GM18867 (cell line): ENCODE measurements at regions not wholly inside any gene's neighbourhood (a gene's known extent, or its start where the extent isn't known, plus 50 kb on each side); places are given as distances from the start of the nearest gene placed in this dataset.
"Not testable (repeated sequence)": the region's sequence is repeated elsewhere in the genome, so short reads cannot be mapped to it uniquely, and the experiment has no call there.

Experiments used
- ATAC-seq: cut with Tn5 transposase; IDR thresholded peaks from one replicate; pipeline ENCODE4 v1.9.1; 2021; ENCODE audit warnings: mild to moderate bottlenecking, moderate library complexity; ENCODE audit not compliant: unreplicated experiment

DNA sequence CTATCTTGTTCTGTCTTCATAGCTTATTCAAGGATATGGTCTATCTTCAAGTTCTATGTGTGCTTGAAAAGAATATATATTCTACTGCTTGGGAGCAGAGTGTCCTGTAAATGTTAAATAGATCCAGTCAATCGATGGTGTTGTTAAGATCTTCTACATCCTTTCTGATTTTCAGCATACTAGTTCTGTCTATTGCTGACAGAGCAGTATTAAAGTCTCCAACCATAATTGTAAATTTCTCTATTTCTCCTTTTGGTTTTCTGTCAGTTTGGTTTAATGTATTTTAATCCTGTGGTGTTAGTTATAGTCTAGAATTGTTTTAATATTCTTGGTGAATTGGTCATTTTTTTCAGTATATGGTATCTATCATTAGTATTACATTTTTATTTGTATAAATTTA is 124.0 kb upstream of the COX7C start:
- ATAC-seq: no peak

DNA sequence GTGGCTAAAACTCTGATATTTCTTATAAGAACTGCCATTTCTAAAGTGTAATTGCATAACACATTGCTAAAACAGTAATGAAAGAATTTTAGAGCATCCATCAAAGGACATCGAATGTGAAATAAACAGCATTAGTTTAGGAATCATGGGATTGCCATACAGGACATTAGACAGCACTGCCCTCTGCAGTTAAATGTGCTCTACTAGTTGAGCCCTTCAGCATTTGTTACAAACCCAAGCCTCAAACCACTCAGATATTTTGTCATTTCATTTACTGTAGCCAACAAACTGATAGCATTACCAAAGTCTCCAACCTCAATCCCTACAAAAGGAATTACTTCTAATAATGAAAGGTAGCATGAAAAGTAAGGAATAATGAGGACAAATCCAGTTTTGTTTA is 116.8 kb upstream of the COX7C start:
- no peak for ATAC-seq

DNA sequence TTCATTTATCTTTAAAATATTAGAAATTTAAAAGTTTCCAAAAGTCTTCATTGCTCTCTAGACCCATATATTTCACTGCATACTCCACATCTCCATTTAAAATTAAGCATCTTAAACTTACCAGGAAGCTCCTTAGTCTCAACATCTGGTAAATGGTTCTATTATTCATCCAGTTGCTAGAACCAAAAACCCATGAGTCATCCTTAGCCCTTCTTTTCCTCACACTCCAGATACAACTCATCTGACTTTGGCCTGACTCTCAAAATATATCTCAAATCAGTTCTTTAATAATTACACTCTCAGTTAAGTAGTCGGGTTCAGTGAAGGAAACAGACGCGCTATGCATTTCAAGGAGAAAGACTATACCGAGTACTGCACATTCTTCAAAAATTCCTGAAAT is 110.2 kb upstream of the COX7C start:
- no peak for ATAC-seq

DNA sequence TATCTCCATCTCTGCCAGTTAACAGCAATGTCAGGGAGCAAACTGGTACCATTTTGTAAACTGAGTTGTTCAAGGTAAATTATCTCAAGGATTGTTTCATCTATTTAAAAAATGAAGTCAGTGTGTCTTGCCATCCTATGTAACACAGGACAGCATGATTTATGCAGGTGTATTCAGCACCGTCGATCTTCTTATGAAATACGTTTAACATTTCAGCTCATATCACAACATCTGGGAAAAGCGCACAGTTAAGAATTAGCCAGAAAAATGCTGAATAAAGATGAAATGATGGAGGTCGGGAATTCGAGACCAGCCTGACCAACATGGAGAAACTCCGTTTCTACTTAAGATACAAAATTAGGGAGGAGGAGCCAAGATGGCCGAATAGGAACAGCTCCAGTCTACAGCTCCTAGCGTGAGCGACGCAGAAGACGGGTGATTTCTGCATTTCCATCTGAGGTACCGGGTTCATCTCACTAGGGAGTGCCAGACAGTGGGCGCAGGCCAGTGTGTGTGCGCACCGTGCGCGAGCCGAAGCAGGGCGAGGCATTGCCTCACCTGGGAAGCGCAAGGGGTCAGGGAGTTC is 107.3 kb upstream of the COX7C start:
- ATAC-seq: not testable (repeated sequence)

DNA sequence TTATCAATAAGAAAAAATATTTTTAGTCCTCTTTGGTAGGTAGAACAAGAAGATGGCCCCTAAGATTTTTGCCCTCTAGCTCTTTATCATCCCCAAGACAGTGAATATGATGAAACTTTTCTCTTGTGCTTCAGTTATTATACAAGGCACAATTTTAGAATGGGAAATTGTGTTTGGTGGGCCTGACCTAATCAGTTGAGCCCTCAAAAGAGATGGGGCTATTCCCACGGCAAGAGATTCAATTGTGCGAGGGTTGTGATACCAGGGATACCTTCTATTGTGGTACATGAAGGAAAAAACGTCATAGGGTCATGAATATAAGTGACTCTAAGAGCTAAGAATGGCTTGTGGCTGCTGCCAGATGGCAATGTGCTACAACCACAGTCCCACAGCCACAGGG is 94.0 kb upstream of the COX7C start:
- no peak for ATAC-seq

DNA sequence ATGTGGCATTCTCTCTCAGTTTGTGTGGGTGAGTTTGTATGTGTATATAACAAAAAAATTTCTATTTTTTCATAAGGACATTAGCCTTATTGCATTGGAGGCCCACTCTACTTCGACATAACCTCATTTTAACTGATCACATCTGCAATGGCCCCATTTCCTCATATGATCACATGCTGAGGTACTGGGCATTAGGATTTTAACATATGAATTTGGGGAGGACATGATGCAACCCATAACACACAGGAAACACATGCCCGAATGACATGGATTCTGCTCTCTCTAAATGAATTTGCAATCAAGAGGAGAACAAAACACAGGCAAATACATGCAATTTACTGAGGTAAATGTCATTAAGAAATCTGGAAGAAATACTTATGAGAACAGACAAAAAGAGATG is 92.1 kb upstream of the COX7C start:
- no peak for ATAC-seq

DNA sequence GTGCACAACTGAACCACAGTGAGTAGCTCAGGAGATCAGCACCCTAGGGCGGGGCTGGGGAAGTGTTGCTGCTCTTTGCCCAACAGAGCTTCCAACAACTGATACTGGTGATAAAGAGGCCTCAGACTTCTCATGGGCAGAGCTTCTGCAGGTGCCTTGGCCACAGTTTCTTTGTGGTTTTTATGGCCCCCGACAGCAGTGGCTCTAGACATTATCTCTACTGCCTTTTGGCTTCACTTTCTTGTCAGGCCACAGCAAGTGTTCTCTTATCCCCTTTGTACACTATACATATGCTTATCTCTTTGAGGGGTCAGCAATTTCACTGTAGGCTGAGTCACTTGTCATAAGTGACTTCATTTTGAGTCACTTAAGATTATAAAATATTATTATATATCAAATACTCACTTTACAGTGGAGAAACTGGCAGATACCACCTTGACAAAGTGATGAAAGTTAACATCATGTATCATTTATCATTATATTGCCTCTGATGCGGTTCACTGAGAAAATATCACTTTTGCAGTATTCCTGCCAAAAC is 90.9 kb upstream of the COX7C start:
- ATAC-seq: peak; percentile 95

DNA sequence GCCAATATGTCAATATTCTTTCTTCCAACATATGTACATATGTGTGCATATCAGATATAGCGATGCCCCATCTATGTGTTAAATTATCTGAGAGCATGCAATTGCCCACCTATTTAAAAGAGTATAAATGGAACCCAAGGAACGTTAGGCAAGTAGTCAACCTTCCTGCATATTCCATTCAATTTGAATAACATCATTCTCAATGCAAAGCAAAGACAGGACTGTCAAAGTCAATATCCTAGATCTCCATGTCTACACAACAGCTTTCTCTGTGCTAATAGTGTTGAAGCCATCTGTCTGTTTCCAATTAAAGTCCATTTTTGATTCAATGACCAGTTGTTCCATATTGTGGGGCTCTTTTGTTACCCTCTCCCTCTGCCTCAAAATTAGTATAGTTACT is 85.3 kb upstream of the COX7C start:
- ATAC-seq: no peak

DNA sequence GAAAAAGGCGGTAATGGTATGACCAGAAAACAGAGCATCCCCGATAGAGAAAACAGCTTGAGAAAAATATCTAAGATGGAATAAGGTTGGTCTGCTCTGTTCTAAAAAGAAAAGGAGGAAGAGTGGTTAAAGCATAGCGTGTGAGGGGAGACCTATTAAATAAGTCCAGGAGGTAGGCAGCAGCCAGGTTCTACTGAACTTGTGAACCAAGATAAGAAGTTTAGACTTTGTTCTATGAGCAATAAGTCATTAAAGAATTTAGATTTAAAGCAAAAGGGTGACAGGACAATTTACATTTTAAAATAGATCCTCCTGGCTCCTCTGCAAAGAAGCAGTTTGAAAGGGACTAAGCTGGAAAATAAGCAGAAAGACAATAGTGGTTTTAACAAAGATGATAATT is 81.3 kb upstream of the COX7C start:
- ATAC-seq: no peak

DNA sequence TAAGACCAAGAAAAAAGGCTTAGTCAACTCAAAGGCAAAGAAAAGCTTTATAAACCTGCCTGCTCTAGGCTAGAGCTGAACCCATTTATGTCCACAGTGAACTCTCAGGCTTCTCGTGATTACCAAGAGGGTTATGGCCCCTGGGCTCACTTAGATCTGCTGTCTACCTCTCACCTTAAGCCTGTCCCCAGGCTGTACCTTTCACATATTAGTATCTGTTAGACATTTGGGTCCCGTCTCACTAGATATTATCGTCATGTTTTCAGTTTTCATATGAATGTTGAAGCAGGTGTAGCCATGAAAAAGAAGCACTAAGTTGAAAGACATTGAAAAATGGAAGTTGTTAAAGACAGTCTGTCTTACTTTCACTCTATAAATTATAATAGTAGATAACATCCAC is 75.2 kb upstream of the COX7C start:
- ATAC-seq: peak; percentile 88

DNA sequence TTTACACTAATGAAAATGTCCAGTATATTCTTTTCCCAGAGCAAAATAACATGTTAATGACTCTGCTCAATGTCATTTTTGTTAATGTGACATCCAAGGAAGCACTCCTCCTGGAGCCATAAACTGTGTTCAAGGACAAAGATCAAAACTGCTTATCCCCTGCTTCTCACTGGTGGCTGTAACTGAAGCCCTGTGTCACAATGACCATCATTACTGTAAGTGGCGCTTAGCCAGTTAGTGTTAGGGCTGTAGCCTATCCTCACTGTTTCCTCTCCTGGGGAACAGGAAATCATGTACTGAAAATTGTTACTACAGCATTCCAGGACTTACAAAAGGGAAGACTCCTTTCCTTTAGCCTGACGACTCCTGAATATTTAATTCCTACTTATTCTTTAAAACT is 71.7 kb upstream of the COX7C start:
- no peak for ATAC-seq

DNA sequence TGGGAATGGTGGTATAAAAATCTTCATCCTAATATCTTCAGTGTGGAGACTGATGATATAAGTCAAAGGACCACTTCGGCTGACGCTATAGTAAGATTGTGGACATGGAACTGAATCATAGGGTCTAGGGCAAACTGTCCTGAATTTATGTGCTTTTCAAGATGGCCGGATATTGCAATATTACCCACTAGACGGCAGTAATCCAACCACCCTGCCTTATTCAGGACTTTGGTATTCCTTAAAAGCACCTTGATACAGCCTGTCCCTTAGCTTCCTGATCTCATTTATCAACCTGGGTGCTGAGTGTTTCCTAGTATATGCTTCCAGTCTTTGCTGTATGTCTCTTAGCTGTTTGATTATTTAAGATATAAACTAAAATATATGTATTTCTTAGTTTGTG is 71.2 kb upstream of the COX7C start:
- no peak for ATAC-seq

DNA sequence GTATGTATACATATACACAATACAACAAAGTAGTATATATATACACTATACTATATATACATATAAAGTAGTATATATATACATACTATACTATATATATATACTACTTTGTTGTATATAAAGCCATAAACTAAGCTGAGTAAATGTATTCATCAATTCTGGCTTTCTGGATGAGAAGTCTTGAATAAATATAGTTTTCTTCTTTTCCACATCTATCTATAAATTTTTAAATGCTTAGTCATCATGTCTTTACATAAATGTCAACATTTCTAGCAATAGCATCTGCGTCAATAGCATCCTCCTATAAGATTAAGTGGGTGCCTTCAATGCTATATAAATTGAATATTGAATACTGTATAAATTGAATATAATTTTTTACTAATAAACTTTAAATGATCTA is 63.1 kb upstream of the COX7C start:
- no peak for ATAC-seq

DNA sequence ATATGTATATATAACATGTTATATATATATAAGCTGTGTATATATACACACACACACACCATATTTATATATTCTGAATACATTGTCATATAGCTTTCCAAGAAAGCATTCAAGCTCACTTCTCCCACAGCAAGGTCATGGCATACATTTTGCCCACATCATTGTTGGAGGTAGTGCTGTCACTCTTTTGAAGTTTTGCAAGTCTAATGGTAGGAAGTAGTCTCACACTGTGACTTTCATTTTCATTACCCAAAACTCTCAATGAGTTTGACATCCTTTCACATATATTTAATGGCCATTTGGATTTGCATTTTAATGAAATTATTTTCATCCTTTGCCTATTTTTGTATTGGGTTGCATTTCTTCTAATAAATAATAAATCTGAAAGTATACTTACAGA is 59.8 kb upstream of the COX7C start:
- peak; percentile 85 for ATAC-seq

DNA sequence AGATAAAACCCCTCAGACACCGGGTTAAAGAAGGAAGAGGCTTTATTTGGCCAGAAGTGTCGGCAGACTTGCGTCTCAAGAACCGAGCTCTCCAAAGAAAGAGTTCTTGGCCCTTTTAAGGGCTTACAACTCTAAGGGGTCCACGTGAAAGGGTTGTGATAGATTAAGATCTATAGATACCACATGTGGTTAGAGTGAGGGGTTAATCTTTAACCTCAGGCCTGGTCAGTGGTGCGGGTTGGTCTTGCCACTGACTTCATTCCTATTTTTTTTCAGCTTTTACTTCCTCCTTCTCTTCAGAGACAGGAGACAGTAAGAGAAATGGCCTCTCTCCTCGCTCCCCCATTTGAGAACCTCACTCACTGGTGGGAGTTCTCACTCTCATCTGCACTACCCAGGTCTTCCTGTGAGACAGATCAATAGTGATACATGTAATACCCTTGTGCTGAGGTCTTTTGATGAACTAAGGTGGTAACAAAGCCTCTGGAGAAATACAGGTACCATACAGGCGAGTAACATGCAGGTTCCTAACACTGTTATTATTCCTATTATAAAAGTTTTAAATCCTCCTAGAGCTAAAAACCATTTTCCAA is 52.4 kb upstream of the COX7C start:
- ATAC-seq: peak; percentile 70

DNA sequence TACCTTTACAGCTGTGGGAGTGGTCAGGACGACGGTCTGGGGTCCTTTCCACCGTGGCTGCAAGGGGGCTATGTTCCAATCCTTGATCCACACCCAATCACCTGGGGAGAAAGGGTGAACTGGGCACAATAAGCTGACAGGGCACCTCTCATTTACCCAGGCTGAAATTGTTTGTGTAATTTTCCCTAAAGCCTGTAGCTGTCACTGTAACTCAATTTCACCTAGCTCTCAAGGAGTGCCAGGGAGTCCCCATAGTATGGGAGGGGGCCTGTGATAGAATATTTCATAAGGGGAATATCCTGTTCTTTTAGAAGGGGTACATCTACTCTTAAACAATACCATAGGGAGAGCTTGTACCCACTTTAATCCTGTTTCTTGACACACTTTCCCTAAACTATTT is 51.7 kb upstream of the COX7C start:
- ATAC-seq: not testable (repeated sequence)
